HG02623 (cell line): ENCODE measurements at regions not wholly inside any gene's neighbourhood (a gene's known extent, or its start where the extent isn't known, plus 50 kb on each side); places are given as distances from the start of the nearest gene placed in this dataset.

Experiments
- ATAC-seq: cut with Tn5 transposase; IDR thresholded peaks from one replicate; pipeline ENCODE4 v1.9.1; 2021; ENCODE audit warnings: moderate library complexity; ENCODE audit not compliant: unreplicated experiment

DNA sequence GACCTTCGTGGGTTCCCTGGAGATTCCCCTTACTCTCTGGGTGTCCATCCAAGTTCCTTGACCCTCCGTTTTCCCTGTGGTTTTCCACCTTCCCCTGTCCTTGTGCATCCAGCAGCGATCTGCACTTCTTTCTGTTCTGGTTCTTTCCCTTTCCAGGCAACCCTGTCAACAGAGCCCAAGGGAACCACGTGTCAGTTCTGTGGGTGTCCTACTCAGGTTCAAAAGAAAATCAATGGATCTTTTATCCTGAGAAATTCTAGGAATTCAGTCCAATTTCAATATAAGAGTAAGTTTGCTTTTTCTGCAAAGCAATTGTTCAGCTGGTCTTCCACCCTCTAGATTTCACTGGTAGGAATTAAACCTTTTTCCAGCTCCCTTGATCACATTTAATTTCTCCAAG lies 1394.8 kb upstream of the SLC10A2 start:
- no peak for ATAC-seq

DNA sequence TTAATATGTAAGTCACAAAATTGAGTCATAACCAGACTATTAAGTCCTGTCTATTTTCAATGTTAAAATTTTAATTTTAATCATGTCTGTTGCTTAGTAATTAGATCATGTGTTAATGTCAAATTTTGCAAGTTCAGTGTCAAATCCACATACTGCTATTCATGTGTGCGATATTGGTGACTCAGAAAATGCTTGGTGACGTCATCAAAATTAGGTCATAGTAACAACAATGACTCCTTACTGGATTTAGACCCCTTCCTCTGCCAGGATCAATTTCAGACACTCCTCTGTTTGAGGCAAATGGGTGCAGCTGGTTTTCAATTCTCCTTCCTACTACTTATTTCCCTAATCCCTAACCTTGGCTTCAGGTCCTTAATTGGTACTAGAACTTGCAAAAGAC lies 1394.3 kb upstream of the SLC10A2 start:
- ATAC-seq: no peak

DNA sequence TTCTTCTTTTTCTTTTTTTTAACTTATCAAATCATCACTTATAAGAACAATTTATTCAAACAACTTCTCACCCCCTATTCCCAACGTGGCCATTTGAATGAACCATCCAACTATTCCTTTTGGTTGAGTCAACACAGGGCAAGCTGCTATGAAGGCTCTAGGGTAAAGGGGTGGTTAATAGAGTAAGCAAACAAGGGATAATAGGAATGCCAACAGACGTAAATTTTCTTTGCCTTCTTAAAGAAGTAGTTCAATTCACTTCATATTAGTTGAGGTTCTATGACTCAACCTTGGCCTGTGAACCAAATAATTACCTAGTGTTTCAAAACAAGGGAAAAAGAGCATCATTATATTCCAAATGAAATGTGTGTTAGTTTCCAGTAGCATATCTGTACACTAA lies 1383.8 kb upstream of the SLC10A2 start:
- ATAC-seq: no peak

DNA sequence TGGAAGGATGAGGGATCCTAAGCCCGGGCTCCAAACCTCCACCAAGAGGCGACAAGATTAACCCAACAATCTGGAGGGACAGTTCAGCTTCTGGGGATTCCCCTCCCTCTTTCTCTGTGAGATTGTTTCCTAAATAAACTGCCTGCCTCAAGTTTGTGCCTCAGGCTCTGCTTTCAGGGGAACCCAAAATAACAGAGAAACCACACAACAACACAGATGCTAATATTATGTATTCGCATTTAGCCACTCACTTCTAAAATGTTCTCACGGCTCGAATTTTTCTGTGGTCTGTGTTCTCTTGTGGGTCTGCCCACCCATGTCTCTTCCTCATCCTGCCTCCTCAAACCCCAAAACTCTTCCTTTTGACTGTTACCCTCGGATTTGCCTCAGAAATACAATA lies 1381.1 kb upstream of the SLC10A2 start:
- ATAC-seq: no peak

DNA sequence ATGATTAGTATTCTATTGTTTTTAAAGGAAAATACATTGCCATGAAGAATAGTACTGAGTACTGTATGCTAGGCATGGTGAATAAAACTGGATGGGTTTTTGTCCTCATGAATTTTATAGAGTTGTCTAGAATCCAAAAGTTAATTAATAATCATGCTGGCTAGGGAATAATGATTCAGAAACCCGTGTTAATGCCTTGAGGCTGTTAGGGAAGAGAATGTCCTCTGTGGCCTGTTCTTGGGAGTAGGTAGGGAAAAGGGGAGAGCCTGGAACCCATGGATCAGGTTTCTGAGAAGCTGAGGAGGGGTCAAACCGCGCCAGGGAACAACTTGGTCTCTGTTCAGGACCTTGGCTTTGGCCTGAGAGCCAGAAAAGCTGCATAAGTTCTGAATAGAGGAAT lies 1376.3 kb upstream of the SLC10A2 start:
- no peak for ATAC-seq

DNA sequence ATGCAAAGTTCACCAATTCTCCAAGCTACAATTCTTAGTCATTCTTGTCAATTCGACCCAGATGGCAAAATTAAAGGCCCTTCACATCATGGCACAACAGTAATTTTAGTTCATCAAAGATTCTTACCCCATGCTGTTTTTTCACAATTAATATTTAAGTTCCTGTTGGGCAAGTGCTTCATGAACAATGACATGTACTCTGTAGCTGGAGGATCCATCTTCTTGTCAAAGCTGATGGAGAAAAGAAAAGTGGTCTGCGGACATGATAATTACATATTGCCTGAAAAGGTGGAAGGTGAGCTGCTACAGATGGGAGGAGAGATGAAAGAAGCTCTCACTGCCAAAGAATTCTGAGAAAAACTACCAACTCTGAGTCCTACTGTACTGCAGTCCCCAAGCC lies 1370.3 kb upstream of the SLC10A2 start:
- ATAC-seq: no peak

DNA sequence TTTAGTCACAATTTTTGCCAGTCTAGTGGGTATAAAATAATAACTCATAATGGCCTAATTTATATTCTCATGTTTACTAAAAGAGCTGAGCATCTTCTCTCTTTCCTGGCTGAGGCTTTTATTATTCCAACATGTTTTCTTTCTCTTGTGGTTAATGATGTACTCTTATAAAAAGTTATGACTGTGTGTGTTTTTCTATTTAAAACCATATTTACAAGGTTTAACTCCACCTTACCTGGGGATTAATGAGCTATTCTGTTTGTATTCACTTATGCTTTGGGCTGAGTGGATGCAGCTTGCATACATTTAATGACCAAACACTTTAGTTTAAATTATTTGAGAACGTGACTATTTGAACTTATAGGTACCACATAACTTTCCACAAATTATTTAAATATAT lies 1365.7 kb upstream of the SLC10A2 start:
- no peak for ATAC-seq

DNA sequence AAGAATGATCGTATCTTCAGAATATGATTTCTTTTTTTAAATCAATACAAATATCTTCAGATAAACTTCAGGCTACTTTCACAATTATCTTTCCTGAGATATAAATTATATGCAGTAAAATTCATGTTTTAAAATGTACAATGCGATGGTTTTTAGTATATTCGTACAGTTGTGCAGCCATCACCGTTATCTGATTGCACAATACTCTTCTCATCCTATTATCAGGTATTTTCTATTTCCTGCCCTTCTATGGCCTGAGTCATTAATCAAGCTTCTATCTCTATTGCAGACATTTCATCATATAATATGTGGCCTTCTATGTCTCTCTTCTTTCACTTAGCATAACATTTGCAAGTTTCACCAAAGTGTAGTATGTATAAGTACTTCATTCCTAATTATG lies 1360.2 kb upstream of the SLC10A2 start:
- no peak for ATAC-seq

DNA sequence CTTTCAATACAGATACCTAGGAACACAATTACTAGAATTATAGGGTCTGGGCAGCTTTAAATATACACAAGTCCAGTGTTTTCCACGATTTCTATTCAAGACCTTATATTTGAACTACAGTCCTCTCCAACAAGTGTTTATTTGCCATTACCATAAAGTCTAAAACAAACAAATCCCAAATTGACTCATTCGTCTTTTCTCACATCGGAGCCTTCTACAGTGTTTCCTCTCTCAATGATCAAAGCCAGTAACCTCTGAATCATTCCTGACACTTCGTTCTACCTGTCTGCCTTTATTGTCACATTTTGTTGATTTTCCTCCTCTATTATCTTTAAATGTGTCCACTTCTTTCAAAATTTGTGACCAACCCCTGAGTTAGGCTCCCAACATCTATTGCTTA lies 1356.5 kb upstream of the SLC10A2 start:
- ATAC-seq: no peak

DNA sequence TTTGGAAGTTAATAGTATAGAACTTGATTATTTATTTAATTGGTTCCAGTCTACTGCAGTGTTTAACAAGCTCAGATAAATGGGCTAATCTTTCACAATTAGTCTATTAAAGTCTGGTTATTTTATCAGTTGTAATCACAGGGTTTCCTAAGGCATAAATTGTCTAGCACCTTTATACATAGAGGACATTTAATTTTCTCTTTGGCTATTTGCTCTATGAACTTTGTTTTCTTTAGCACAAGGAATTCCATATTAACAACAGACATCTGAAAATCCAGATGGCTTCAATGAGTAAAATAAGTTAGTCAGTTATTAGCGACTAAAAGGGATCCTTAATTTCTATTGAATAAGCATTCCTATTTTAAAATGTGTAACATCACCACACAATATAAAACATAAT lies 1350.8 kb upstream of the SLC10A2 start:
- ATAC-seq: no peak

DNA sequence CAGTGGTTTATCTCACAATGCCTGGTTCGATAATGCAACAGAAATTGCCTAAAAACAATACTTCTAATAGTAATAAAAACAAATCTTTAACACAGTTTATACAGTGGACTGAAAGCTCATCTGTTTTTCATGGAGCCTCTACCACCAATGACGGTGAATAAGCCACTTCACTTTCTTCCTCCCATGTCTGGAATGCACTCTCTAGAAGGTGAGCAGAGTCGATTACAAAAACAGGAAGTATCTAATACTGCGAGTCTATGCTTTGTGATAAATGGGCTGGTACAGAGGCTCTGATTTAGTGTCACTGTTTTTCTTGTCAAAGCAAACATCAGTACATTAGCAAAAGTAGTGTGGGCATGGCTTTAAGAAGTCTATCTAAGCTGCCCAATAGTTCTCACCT lies 1348.6 kb upstream of the SLC10A2 start:
- ATAC-seq: no peak

DNA sequence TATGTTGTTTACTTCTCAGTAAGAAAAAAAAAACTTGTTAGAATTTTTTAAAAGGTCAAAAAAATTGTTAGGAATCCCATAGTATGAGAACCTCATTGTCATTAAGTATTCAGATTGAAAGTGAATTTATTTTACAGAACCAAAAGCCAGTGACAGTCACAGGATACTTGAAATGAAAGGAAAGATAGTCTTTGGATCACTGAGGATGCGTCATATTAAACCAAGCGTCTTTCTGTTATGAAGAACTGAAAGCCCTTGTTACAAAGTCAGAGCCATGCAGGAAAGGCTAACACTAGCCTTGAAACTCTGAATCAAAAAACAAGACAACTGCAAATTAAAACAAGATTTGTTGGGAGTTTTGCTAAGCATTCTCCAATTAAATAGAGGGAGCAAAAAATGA lies 1348.0 kb upstream of the SLC10A2 start:
- no peak for ATAC-seq

DNA sequence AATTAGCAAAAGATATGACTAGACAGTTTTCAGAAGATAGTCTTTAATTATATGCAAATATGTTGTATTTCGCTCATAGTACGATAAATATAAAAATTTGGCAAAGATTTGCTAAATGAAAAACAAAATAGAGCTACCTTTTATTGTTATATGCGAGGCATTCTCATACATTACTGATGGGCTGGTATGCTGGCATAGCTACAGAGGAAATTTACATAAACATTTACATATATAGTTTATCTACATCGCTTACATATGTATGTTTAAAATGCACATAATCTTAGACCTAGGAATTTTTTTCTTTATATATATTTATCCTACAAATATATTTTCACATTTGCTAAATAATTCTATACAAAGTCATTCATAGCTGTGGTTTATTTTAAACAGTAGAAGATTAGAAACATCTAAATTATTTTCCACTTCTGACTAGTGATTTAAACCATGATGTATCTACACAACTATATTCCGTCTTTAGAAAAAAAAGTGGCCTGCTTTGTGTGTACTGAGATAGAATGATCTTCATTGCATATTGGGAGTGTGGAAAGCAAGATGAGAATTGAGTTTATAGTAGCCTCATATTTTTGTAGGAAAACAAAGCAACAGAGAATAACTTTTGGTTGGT lies 1345.0 kb upstream of the SLC10A2 start:
- ATAC-seq: no peak

DNA sequence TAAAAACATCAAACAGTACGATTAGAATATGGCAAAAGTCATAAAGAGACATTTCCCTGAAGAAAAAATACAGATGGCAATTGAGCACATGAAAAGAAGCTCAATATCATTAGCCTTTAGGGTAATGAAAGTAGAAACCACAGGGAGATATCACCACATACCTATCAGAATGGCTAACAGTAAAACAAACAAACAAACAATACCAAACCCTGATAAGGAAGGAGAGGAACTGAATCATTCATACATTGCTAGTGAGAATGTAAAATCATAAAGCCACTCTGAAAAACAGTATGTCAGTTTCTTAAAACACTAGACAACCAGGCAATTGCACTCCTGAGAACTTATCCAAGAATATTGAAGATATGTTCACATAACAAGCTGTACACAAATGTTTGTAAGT lies 1342.5 kb upstream of the SLC10A2 start:
- ATAC-seq: no peak

DNA sequence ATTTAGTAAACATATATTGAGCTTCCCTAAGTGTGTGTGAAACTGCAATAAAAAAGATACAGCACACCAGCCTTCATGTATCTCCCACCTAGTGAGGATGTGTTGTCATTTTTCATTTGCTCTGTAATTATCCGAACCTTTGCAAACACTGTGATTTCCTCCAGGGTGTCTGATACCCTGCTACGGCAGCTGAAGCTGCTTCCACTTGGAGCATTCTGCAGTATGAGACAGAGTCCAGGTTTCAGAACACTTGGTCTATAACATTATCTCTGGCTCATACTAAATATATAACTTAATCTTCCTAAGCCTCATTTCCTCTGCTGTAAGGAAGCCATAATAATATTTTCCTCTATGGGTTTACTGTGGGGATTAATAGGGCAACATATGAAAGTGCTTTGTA lies 1338.1 kb upstream of the SLC10A2 start:
- ATAC-seq: no peak

DNA sequence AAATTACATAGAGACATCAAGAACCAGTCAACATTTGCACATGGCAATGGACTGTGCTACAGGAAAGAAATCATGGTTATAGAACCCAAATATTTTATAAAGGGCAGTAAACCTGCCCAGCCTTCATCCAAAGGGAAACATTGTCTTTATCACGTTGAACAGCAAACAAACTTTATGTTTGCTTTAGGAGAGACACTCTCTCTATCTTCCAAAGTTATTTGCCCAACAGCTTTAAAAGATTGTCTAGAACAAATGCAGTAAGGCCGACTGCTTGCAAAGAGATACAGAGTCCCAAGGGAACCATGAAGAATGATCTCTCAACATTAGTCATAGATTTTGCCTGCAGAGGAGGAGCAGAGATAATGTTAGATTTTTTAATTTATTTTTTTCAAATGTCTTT lies 1323.5 kb upstream of the SLC10A2 start:
- no peak for ATAC-seq

DNA sequence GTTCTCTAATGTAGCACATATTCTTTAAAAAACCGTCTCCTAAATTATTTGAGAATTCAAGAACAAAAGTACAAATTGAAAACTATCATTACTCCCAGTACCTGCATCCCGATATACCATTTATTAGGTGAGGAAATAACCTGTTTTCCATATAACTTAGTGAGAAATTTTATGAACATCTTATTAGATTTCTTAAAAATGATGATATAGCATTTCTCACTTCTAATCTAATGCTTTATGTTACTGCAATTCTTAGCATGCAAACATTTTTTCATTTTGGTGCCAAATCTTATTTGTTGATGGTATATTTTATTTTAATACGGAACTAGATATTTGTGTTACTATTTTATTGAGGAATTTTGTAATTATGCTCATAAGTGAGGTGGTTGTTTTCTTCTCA lies 1321.3 kb upstream of the SLC10A2 start:
- ATAC-seq: no peak

DNA sequence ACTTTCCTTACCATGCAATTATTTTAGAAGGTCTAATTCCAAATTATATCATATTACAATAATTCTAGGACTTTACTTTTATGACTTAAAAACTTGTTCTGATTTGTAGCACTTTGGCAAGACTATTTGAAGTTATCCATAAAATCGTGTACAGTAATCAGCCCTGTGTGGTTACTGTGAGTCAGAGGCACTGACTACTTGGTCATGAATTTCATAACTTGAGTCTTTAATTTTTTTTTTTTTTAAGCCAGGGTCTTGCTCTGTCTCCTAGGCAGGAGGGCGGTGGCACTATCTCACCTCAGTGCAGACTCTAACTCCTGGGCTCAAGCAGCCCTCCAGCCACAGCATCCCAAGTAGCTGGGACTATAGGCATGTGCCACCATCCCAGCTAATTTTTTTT lies 1319.2 kb upstream of the SLC10A2 start:
- ATAC-seq: no peak

DNA sequence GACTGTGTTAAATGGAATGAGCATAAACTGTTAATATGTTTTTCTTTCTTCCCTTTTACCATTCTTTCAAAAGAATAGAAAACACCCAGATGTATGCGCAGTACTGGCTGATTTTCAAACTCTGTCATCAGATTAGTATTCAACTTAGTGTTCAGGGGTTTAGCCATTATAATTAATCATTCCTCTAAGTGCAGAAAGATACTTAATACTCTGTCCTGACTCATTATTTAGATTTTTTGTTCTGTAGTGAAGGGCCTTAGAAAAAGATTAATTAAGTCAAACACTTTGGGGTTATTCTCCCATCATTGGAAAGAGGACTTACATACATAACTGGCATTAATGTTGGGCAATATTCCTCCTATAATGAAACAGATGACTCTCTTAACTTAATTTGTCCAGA lies 1316.7 kb upstream of the SLC10A2 start:
- ATAC-seq: no peak

DNA sequence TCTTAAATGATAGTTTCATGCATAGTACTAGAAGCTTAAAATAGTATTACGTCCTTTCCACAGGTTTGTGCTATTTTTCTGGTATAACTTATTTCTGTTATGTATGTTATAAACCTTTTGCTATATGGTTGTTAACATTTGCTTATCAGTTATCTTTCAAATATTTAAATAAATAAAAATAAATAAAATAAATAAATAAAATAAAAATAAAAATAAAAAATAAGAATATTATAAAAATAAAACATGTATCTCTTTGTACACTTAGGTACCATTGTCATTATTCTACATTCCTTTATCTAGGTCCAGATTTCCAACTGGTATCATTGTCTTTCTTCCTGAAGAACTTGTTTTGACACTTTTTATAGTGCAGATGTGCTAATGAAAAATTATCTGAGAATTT lies 1310.4 kb upstream of the SLC10A2 start:
- no peak for ATAC-seq

DNA sequence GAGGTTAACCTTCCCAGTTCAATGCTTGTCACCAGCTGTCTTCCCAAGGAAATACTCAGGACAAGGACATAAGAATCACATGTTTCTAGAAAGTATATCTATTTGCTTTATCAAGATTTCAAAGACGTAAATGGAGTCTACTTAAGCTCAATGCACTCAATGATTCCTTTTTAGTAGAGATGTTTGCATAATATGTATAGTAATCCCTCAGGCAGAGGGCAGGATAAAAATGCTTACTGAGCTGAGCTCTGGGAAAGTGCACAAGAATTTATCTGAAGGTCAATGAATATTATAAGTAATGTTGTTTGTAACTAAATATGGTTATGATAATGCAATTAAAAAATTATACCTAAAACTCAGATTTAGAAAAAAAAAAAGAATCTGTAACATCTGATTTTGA lies 1309.4 kb upstream of the SLC10A2 start:
- no peak for ATAC-seq

DNA sequence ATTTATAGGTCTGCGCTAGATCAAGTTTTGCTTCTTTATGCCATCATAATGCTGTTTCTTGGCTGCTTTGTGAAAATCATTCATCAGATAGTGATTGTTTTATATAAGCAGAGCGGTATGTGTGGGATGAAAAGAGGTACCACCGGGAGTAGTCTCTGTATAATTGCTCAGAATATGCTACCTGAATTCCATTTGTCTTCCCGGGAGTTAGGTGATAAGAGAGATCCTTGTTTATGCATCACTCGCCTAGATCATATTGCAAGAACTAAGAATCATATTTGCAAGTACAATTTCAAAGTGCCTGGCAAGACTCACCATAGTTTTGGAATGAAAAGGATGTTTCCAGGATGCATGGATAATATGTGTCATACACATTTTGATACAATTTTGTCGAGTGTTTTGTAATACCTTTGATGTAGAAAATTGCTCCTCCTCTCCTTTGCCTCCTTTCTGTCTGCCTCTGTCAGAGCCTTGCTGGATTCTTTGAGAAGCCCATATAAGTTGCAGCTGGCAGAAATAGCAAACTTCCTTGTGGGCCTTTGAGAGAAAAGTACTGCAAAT lies 1306.0 kb upstream of the SLC10A2 start:
- no peak for ATAC-seq

DNA sequence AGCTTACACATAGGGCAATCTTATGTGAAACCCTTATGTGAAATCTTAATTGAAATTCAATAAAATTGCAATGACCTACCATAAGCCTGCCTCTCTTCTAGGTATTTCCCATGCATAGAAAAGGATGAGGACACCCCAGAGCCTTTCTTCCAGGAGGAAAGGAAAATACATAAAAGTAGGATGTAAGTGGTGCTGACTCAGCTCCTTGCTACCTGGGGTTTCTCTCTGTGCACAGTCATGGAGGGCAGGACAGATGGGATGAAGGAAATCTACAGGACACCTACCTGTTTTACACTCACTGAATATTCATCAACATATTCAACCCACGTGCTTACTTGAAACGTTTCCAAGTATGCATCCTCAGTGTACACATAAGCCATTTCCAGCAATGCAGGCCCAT lies 1299.2 kb upstream of the SLC10A2 start:
- no peak for ATAC-seq
